Upper lobe of right lung (tissue), 1 donor: ENCODE measurements at regions not wholly inside any gene's neighbourhood (a gene's known extent, or its start where the extent isn't known, plus 50 kb on each side); places are given as distances from the start of the nearest gene placed in this dataset.

Source experiments
- ATAC-seq: fragments of 200-7000 bp; cut with Tn5 transposase; one replicate; pipeline ENCODE4 v1.9.1; 2020; ENCODE audit warnings: mild to moderate bottlenecking, moderate library complexity
- DNase-seq: peaks from one replicate; pipeline ENCODE4 v3.0.0-alpha.2; 2020
- H3K27ac ChIP-seq: fragments of 200-600 bp; one replicate; pipeline ENCODE4 v1.8.0; 2022
- H3K27me3 ChIP-seq: fragments of 200-600 bp; one replicate; pipeline ENCODE4 v1.8.0; 2022; ENCODE audit warnings: mild to moderate bottlenecking
- H3K36me3 ChIP-seq: fragments of 200-600 bp; one replicate; pipeline ENCODE4 v1.8.0; 2022
- H3K4me1 ChIP-seq: fragments of 200-600 bp; one replicate; pipeline ENCODE4 v1.8.0; 2022
- H3K4me3 ChIP-seq: fragments of 200-600 bp; one replicate; pipeline ENCODE4 v1.8.0; 2022; ENCODE audit warnings: mild to moderate bottlenecking
- H3K9me3 ChIP-seq: fragments of 200-600 bp; one replicate; pipeline ENCODE4 v1.8.0; 2022
- CTCF ChIP-seq: fragments of 200-600 bp; IDR thresholded peaks from one replicate; pipeline ENCODE4 v1.8.0; 2022; ENCODE audit warnings: antibody characterized with exemption
- intact Hi-C: fragments of 100-400 bp; cut with DNase I; formaldehyde crosslinking; loops from one replicate; pipeline ENCODE4 v1.11.0; 2022
- donor health status: DM: no; HTN: yes; CAD: no; lungs with severe emphysema.

- H3K4me3 ChIP-seq = no peak overlapping the region
- no peaks in the 10 kb centered on the region for H3K4me1 ChIP-seq
- no peaks in the 10 kb centered on the region for H3K9me3 ChIP-seq
- DNase-seq (no peak), ATAC-seq (no peak)
- no peak for TF ChIP-seq CTCF
- no peaks in the 10 kb centered on the region for H3K27me3 ChIP-seq
- H3K36me3 ChIP-seq = no peaks in the 10 kb centered on the region
- H3K27ac ChIP-seq = no peak overlapping the region
- intact Hi-C loops = no loop called here
Measured at GRCh38 chr10:14448197-14448990, 117.7 kb upstream of the FRMD4A start.

GRCh38 chr10:14447094-14447839, 116.5 kb upstream of the FRMD4A start:
- DNase-seq = no peak
- intact Hi-C loops = no loop called here
- no peaks in the 10 kb centered on the region for H3K27me3 ChIP-seq
- TF ChIP-seq CTCF = no peak
- no peaks in the 10 kb centered on the region for H3K9me3 ChIP-seq
- no peaks in the 10 kb centered on the region for H3K36me3 ChIP-seq
- no peak for ATAC-seq
- H3K4me1 ChIP-seq = no peaks in the 10 kb centered on the region
- no peak overlapping the region for H3K4me3 ChIP-seq
- no peak overlapping the region for H3K27ac ChIP-seq

GRCh38 chr10:14439451-14440259, 108.9 kb upstream of the FRMD4A start:
- no peaks in the 10 kb centered on the region for H3K9me3 ChIP-seq
- no peak overlapping the region for H3K4me3 ChIP-seq
- intact Hi-C loops = no loop called here
- no peaks in the 10 kb centered on the region for H3K36me3 ChIP-seq
- TF ChIP-seq CTCF = no peak
- DNase-seq = no peak
- no peak for ATAC-seq
- H3K27ac ChIP-seq = no peak overlapping the region
- no peaks in the 10 kb centered on the region for H3K27me3 ChIP-seq
- H3K4me1 ChIP-seq = no peaks in the 10 kb centered on the region

GRCh38 chr10:14438576-14438975, 107.9 kb upstream of the FRMD4A start:
- H3K36me3 ChIP-seq = no peaks in the 10 kb centered on the region
- H3K4me3 ChIP-seq = no peak overlapping the region
- no peaks in the 10 kb centered on the region for H3K4me1 ChIP-seq
- H3K9me3 ChIP-seq = no peaks in the 10 kb centered on the region
- no peak for TF ChIP-seq CTCF
- no peaks in the 10 kb centered on the region for H3K27me3 ChIP-seq
- intact Hi-C loops = no loop called here
- no peak for ATAC-seq
- DNase-seq = no peak
- no peak overlapping the region for H3K27ac ChIP-seq

- intact Hi-C loops = no loop called here
- ATAC-seq = no peak
Measured at GRCh38 chr10:14438057-14438456, 107.3 kb upstream of the FRMD4A start.

More at GRCh38 chr10:14438057-14438456, 107.3 kb upstream of the FRMD4A start:
- no peaks in the 10 kb centered on the region for H3K4me1 ChIP-seq
- H3K4me3 ChIP-seq = no peak overlapping the region
- H3K27me3 ChIP-seq = no peaks in the 10 kb centered on the region
- DNase-seq = no peak
- no peak overlapping the region for H3K27ac ChIP-seq
- no peaks in the 10 kb centered on the region for H3K36me3 ChIP-seq
- H3K9me3 ChIP-seq = no peaks in the 10 kb centered on the region
- no peak for TF ChIP-seq CTCF
